ENCODE measurements at regions not wholly inside any gene's neighbourhood (a gene's known extent, or its start where the extent isn't known, plus 50 kb on each side); places are given as distances from the start of the nearest gene placed in this dataset.

GRCh38 chr9:119853126-119853525 is 483.9 kb upstream of the BRINP1 start:
- in situ Hi-C loops (cut with HindIII; ENCODE audit: low pct_unique_long_range_greater_than_20kb, low sequenced_read_pairs) (no loop called here), intact Hi-C loops (cut with micrococcal nuclease; ENCODE audit: unreplicated experiment) (no loop called here)
- DNase-seq (ENCODE audit: low read depth, low spot score) (no peak), ATAC-seq (no peak)
- no peak for TF ChIP-seq SIN3A (IDR thresholded peaks at IDR 0.05; ENCODE audit: borderline replicate concordance, insufficient read depth, low read depth, low read length)
- TF ChIP-seq, protein P1, sequence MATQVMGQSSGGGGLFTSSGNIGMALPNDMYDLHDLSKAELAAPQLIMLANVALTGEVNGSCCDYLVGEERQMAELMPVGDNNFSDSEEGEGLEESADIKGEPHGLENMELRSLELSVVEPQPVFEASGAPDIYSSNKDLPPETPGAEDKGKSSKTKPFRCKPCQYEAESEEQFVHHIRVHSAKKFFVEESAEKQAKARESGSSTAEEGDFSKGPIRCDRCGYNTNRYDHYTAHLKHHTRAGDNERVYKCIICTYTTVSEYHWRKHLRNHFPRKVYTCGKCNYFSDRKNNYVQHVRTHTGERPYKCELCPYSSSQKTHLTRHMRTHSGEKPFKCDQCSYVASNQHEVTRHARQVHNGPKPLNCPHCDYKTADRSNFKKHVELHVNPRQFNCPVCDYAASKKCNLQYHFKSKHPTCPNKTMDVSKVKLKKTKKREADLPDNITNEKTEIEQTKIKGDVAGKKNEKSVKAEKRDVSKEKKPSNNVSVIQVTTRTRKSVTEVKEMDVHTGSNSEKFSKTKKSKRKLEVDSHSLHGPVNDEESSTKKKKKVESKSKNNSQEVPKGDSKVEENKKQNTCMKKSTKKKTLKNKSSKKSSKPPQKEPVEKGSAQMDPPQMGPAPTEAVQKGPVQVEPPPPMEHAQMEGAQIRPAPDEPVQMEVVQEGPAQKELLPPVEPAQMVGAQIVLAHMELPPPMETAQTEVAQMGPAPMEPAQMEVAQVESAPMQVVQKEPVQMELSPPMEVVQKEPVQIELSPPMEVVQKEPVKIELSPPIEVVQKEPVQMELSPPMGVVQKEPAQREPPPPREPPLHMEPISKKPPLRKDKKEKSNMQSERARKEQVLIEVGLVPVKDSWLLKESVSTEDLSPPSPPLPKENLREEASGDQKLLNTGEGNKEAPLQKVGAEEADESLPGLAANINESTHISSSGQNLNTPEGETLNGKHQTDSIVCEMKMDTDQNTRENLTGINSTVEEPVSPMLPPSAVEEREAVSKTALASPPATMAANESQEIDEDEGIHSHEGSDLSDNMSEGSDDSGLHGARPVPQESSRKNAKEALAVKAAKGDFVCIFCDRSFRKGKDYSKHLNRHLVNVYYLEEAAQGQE (IDR thresholded peaks at IDR 0.05; ENCODE audit: insufficient read depth in 1 of 2, low read depth in 2 of 2, low read length in 1 of 2), result no peak
- no peak for TF ChIP-seq POLR2AphosphoS5 (IDR thresholded peaks at IDR 0.05; ENCODE audit: low read depth, low read length)
- TF ChIP-seq TCF7L2 (IDR thresholded peaks at IDR 0.05; ENCODE audit: low read depth, low read length), result no peak
- TF ChIP-seq, protein P2, sequence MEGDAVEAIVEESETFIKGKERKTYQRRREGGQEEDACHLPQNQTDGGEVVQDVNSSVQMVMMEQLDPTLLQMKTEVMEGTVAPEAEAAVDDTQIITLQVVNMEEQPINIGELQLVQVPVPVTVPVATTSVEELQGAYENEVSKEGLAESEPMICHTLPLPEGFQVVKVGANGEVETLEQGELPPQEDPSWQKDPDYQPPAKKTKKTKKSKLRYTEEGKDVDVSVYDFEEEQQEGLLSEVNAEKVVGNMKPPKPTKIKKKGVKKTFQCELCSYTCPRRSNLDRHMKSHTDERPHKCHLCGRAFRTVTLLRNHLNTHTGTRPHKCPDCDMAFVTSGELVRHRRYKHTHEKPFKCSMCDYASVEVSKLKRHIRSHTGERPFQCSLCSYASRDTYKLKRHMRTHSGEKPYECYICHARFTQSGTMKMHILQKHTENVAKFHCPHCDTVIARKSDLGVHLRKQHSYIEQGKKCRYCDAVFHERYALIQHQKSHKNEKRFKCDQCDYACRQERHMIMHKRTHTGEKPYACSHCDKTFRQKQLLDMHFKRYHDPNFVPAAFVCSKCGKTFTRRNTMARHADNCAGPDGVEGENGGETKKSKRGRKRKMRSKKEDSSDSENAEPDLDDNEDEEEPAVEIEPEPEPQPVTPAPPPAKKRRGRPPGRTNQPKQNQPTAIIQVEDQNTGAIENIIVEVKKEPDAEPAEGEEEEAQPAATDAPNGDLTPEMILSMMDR (IDR thresholded peaks at IDR 0.05), result no peak
- Histone ChIP-seq H3K4me1 (ENCODE audit: control insufficient read depth, insufficient read depth, low read length) (no peaks in the 10 kb centered on the region), H3K36me3 (ENCODE audit: control insufficient read depth, insufficient read depth, low read length) (no peaks in the 10 kb centered on the region), H3K9me3 (ENCODE audit: control insufficient read depth, insufficient read depth, low read depth, low read length) (no peaks in the 10 kb centered on the region), H3K27ac (ENCODE audit: low read length) (no peak overlapping the region), H3K27me3 (ENCODE audit: control insufficient read depth, insufficient read depth, low read length) (no peaks in the 10 kb centered on the region), H3K4me3 (ENCODE audit: low read depth in 2 of 2, low read length in 2 of 2) (no peak overlapping the region)
- ChIA-PET CTCF (no interaction called here), POLR2A (no interaction called here)
- no TSS peak for BruUV-seq (replicated peaks)

DNA sequence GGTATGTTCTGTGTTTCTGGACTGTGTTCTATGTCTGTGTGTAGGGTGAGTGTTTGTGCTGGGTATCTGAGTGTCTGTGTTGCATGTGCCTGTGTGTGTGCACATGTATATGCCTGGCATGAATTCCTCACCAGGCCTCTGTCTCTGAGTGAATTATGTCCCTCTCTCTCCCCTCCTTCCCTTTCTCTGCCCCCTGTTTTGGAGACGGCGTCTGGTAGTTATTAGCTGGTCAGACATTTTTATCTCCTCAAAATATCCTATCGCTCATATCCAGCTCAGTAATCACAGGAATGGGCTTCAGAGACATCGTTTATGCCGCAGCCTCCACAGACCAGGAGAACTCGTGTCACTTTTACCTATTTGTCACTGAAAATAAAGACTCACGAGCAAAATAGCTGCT is 483.2 kb upstream of the BRINP1 start:
- Histone ChIP-seq H3K4me1 (ENCODE audit: control insufficient read depth, insufficient read depth, low read length) (no peaks in the 10 kb centered on the region), H3K27me3 (ENCODE audit: control insufficient read depth, insufficient read depth, low read length) (no peaks in the 10 kb centered on the region), H3K27ac (ENCODE audit: low read length) (no peak overlapping the region), H3K9me3 (ENCODE audit: control insufficient read depth, insufficient read depth, low read depth, low read length) (no peaks in the 10 kb centered on the region), H3K4me3 (ENCODE audit: low read depth in 2 of 2, low read length in 2 of 2) (no peak overlapping the region), H3K36me3 (ENCODE audit: control insufficient read depth, insufficient read depth, low read length) (no peaks in the 10 kb centered on the region)
- ATAC-seq (no peak), DNase-seq (ENCODE audit: low read depth, low spot score) (no peak)
- ChIA-PET POLR2A (no interaction called here), CTCF (no interaction called here)
- intact Hi-C loops (cut with micrococcal nuclease; ENCODE audit: unreplicated experiment), result no loop called here
- TF ChIP-seq SIN3A (IDR thresholded peaks at IDR 0.05; ENCODE audit: borderline replicate concordance, insufficient read depth, low read depth, low read length) (no peak), TCF7L2 (IDR thresholded peaks at IDR 0.05; ENCODE audit: low read depth, low read length) (no peak), POLR2AphosphoS5 (IDR thresholded peaks at IDR 0.05; ENCODE audit: low read depth, low read length) (no peak)
- TF ChIP-seq, protein P2 (IDR thresholded peaks at IDR 0.05), result no peak
- TF ChIP-seq, protein P1 (IDR thresholded peaks at IDR 0.05; ENCODE audit: insufficient read depth in 1 of 2, low read depth in 2 of 2, low read length in 1 of 2), result no peak
- no TSS peak for BruUV-seq (replicated peaks)
- in situ Hi-C loops (cut with HindIII; ENCODE audit: low pct_unique_long_range_greater_than_20kb, low sequenced_read_pairs), result no loop called here
